Erythroblast (primary cell): ENCODE measurements at regions not wholly inside any gene's neighbourhood (a gene's known extent, or its start where the extent isn't known, plus 50 kb on each side); places are given as distances from the start of the nearest gene placed in this dataset.
A peak's percentile ranks its signal among the peaks of the same experiment; 100 is the strongest.

Experiments
- DNase-seq, 2 experiments: peaks; one replicate each; lab custom pipeline; 2025; lab: John Stamatoyannopoulos, UW
- GATA1 ChIP-seq: IDR thresholded peaks from 2 replicates; pipeline ENCODE4 v1.6.1; 2011; ENCODE audit warnings: low read depth, mild to moderate bottlenecking, control low read depth, low read length, moderate library complexity
- POLR2A ChIP-seq: IDR thresholded peaks from 2 replicates; pipeline ENCODE4 v1.6.1; 2011; ENCODE audit warnings: mild to moderate bottlenecking, low read length

- DNase-seq: no peak
- TF ChIP-seq POLR2A: no peak
- TF ChIP-seq GATA1: no peak
Measured at GRCh38 chr14:37900561-37900960, 305.1 kb downstream of the TTC6 start.

DNA sequence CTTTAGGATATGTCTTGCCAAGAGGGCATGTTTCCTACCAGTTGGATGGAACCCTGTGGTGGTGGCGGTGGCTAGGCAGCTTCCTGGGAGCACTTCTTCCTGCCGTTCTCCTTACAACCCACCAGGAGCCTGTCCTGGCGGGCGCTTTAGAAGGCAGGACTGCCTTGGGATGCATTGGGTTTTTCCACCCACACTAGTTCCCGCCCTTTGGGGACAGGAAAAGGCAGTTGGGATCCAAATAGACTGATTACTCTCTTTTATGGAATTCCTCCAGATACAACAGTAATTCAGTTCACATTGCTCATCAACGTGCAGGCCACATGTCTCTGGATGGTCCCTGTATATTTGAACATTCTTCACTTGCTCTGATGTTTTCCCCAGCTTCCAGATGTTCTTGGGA lies 305.7 kb upstream of the SSTR1 start:
- no peak for DNase-seq
- no peak for TF ChIP-seq POLR2A
- TF ChIP-seq GATA1: no peak

DNA sequence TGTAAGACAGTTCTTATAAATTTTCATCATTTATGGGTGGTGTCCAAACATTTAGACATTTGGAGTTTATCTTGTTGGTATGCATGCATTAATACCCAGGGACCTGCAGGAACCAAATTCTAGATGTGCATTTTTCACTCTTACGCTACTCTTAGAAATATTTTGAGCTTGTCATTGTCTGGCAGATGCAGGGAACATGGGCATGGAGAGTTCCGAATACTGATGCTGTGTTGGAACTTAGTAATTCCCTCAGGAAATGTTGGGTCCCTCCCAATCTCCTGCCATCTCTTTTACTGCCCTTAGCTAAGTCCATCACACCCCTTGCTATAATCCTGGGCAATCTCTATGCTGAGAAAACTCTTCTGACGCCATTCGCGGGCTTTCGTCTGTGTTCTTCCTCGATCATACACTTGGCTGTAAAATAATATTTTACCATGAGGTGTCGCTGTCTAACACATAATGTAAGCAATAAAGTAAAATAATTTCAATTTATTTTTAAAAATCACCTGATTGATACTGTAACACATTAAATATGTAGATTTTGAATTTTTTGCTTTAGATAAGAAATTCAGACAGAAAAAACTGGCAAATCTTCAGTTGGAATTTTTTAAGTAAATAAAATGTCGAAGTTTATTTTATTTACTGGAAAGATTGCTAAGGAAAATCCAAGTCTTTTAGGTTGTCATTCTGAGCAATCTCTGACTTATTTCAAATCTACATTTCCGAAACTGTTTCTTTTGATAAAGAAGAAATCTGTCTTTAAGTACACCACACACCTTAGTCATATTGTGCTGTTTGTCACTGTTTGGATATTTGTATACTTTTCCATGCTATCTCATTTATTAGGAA lies 304.1 kb upstream of the SSTR1 start:
- peak; percentile 24 to 37 for DNase-seq
- TF ChIP-seq POLR2A (no peak), GATA1 (no peak)

DNA sequence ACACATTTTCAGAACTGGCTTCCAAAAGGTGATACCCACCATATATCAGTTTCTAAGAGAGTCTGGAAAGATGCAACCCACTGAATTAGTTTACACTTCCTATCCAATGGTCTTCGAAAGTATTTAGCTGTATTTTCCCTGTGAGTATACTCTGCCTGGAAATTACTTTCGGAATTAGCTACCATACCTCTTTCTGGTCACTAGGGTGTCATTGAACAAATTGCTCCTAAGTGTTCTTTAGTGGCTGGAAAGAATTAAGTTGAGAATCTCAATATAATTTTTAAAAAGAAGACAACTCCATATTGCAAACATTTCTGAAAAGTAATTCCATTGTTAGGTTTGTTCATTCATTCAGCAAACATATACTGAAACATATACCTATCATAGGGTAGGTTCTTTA lies 283.1 kb upstream of the SSTR1 start:
- no peak for TF ChIP-seq GATA1
- TF ChIP-seq POLR2A: no peak
- DNase-seq: no peak

- no peak for DNase-seq
- TF ChIP-seq POLR2A (no peak), GATA1 (no peak)
Measured at GRCh38 chr14:37932008-37932407, 275.7 kb upstream of the SSTR1 start.

DNA sequence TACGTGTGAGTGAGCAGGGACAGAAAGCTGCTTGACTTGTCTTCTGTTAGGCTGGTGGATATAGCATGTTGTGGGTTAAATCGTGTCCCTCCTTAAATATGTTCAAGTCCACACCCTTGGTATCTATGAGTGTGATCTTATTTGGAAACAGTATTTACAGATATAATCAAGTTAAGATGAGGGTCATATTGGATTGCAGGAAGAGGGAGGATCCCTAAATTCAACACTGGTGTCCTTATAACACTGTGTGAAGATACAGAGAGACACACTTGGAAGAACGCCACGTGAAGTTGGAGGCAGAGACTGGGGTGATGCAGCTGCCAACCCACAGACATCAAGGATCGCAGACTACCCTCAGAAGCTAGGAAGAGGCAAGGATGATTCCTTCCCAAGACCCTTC lies 275.2 kb upstream of the SSTR1 start:
- DNase-seq: no peak
- TF ChIP-seq POLR2A (no peak), GATA1 (no peak)

- TF ChIP-seq GATA1: no peak
- no peak for TF ChIP-seq POLR2A
- no peak for DNase-seq
Measured at GRCh38 chr14:37936971-37937370, 270.7 kb upstream of the SSTR1 start.

GRCh38 chr14:37939442-37940028 lies 268.2 kb upstream of the SSTR1 start:
- TF ChIP-seq GATA1 (no peak), POLR2A (no peak)
- no peak for DNase-seq

GRCh38 chr14:37945959-37946358 lies 261.7 kb upstream of the SSTR1 start:
- TF ChIP-seq GATA1 (no peak), POLR2A (no peak)
- no peak for DNase-seq

GRCh38 chr14:37946819-37947218 lies 260.9 kb upstream of the SSTR1 start:
- no peak for TF ChIP-seq POLR2A
- no peak for TF ChIP-seq GATA1
- DNase-seq: no peak

GRCh38 chr14:37948266-37948665 lies 259.4 kb upstream of the SSTR1 start:
- TF ChIP-seq GATA1 (no peak), POLR2A (no peak)
- no peak for DNase-seq

- DNase-seq: no peak
- TF ChIP-seq GATA1 (no peak), POLR2A (no peak)
Measured at GRCh38 chr14:37968664-37969240, 239.0 kb upstream of the SSTR1 start.

- no peak for TF ChIP-seq POLR2A
- no peak for TF ChIP-seq GATA1
- no peak for DNase-seq
Measured at GRCh38 chr14:37969511-37969979, 238.2 kb upstream of the SSTR1 start.

DNA sequence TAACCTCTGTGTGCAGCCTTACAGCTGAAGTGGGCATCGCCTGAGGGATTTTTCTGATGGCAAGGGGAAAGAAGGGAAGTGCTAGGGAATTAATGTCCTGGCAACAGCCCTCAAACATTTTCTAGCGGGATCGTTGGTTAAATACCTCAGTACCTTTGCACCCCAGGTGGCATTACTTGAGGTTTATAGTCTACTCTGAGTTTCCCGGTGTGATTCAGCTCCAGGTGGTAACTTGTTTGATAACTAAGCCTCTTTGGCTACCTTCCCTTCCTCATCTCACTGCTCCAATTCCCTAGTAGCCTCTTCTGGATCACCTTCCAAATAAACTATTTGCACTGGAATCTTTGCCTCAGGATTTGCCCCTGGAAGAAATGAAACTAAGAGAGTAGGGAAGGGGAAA lies 237.0 kb upstream of the SSTR1 start:
- no peak for TF ChIP-seq POLR2A
- TF ChIP-seq GATA1: no peak
- no peak for DNase-seq
